IPS-18c (cell line): ENCODE measurements at regions not wholly inside any gene's neighbourhood (a gene's known extent, or its start where the extent isn't known, plus 50 kb on each side); places are given as distances from the start of the nearest gene placed in this dataset.

Experiments
- H3K4me3 ChIP-seq: 2 replicates; pipeline ENCODE4 v1.7.0; 2013; ENCODE audit warnings: low read depth, mild to moderate bottlenecking, low read length, moderate library complexity; ENCODE audit not compliant: insufficient read depth
- H3K9me3 ChIP-seq: one replicate; pipeline ENCODE4 v1.6.1; 2013; ENCODE audit warnings: mild to moderate bottlenecking, low read length, moderate library complexity; ENCODE audit not compliant: control insufficient read depth, insufficient read depth

- H3K4me3 ChIP-seq: no peak overlapping the region
Measured at GRCh38 chr2:5751873-5752482, 59.8 kb downstream of the SOX11 start.

GRCh38 chr2:5756272-5756671, 64.1 kb downstream of the SOX11 start:
- H3K9me3 ChIP-seq: no peaks in the 10 kb centered on the region

More at GRCh38 chr2:5751873-5752482, 59.8 kb downstream of the SOX11 start:
- H3K9me3 ChIP-seq: no peaks in the 10 kb centered on the region

GRCh38 chr2:5758346-5758745, 66.2 kb downstream of the SOX11 start:
- no peak overlapping the region for H3K4me3 ChIP-seq
- H3K9me3 ChIP-seq: peaks cover 2% of the 10 kb centered on the region

More at GRCh38 chr2:5756272-5756671, 64.1 kb downstream of the SOX11 start:
- H3K4me3 ChIP-seq: no peak overlapping the region

- Histone ChIP-seq H3K4me3 (no peak overlapping the region), H3K9me3 (peaks cover 2% of the 10 kb centered on the region)
Measured at GRCh38 chr2:5759949-5760348, 67.8 kb downstream of the SOX11 start.

GRCh38 chr2:5763531-5763930, 71.3 kb downstream of the SOX11 start:
- no peak overlapping the region for H3K4me3 ChIP-seq
- peaks cover 2% of the 10 kb centered on the region for H3K9me3 ChIP-seq

GRCh38 chr2:5764041-5764440, 71.9 kb downstream of the SOX11 start:
- no peak overlapping the region for H3K4me3 ChIP-seq
- peaks cover 2% of the 10 kb centered on the region for H3K9me3 ChIP-seq

- no peak overlapping the region for H3K4me3 ChIP-seq
- peaks cover 2% of the 10 kb centered on the region for H3K9me3 ChIP-seq
Measured at GRCh38 chr2:5766056-5766455, 73.9 kb downstream of the SOX11 start.

GRCh38 chr2:5766561-5766960, 74.4 kb downstream of the SOX11 start:
- Histone ChIP-seq H3K9me3 (peaks cover 2% of the 10 kb centered on the region), H3K4me3 (no peak overlapping the region)

- Histone ChIP-seq H3K9me3 (no peaks in the 10 kb centered on the region), H3K4me3 (no peak overlapping the region)
Measured at GRCh38 chr2:5777131-5777535, 84.9 kb downstream of the SOX11 start.

GRCh38 chr2:5781679-5782078, 89.5 kb downstream of the SOX11 start:
- Histone ChIP-seq H3K9me3 (no peaks in the 10 kb centered on the region), H3K4me3 (no peak overlapping the region)

- H3K4me3 ChIP-seq: no peak overlapping the region
- no peaks in the 10 kb centered on the region for H3K9me3 ChIP-seq
Measured at GRCh38 chr2:5782103-5782502, 89.9 kb downstream of the SOX11 start.

- Histone ChIP-seq H3K4me3 (no peak overlapping the region), H3K9me3 (peaks cover 2% of the 10 kb centered on the region)
Measured at GRCh38 chr2:5788447-5788846, 96.3 kb downstream of the SOX11 start.

- Histone ChIP-seq H3K9me3 (peaks cover 2% of the 10 kb centered on the region), H3K4me3 (no peak overlapping the region)
Measured at GRCh38 chr2:5791371-5791770, 99.2 kb downstream of the SOX11 start.

- no peak overlapping the region for H3K4me3 ChIP-seq
- H3K9me3 ChIP-seq: peaks cover under 1% of the 10 kb centered on the region
Measured at GRCh38 chr2:5794012-5794411, 101.8 kb downstream of the SOX11 start.

- H3K4me3 ChIP-seq: no peak overlapping the region
Measured at GRCh38 chr2:5798084-5798483, 105.9 kb downstream of the SOX11 start.

GRCh38 chr2:5799348-5799747, 107.2 kb downstream of the SOX11 start:
- H3K9me3 ChIP-seq: peaks cover 8% of the 10 kb centered on the region
- H3K4me3 ChIP-seq: no peak overlapping the region; the same call in 1 of the 2 replicates

More at GRCh38 chr2:5798084-5798483, 105.9 kb downstream of the SOX11 start:
- peaks cover 8% of the 10 kb centered on the region for H3K9me3 ChIP-seq

- no peak overlapping the region for H3K4me3 ChIP-seq
Measured at GRCh38 chr2:5803547-5803946, 111.4 kb downstream of the SOX11 start.

GRCh38 chr2:5818961-5819600, 126.9 kb downstream of the SOX11 start:
- H3K9me3 ChIP-seq: no peaks in the 10 kb centered on the region
- no peak overlapping the region for H3K4me3 ChIP-seq

More at GRCh38 chr2:5803547-5803946, 111.4 kb downstream of the SOX11 start:
- H3K9me3 ChIP-seq: peaks cover 8% of the 10 kb centered on the region
